HUES48 (cell line): ENCODE measurements at regions not wholly inside any gene's neighbourhood (a gene's known extent, or its start where the extent isn't known, plus 50 kb on each side); places are given as distances from the start of the nearest gene placed in this dataset.

Source experiments
- H3K27ac ChIP-seq: one replicate; pipeline ENCODE4 v1.7.0; 2013; ENCODE audit warnings: low read depth, low read length, inconsistent platforms
- H3K27me3 ChIP-seq: 2 replicates; pipeline ENCODE4 v1.6.1; 2013; ENCODE audit warnings: mild to moderate bottlenecking, low read length; ENCODE audit not compliant: control insufficient read depth, insufficient read depth
- H3K36me3 ChIP-seq: 2 replicates; pipeline ENCODE4 v1.6.1; 2013; ENCODE audit warnings: low read length; ENCODE audit not compliant: control insufficient read depth, insufficient read depth
- H3K4me1 ChIP-seq: 2 replicates; pipeline ENCODE4 v1.6.1; 2013; ENCODE audit warnings: mild to moderate bottlenecking, low read length; ENCODE audit not compliant: control insufficient read depth, insufficient read depth
- H3K4me3 ChIP-seq: 2 replicates; pipeline ENCODE4 v1.5.1; 2013; ENCODE audit warnings: mild to moderate bottlenecking, low read depth, low read length
- H3K9ac ChIP-seq: 2 replicates; pipeline ENCODE4 v1.6.1; 2013; ENCODE audit warnings: mild to moderate bottlenecking, low read depth, low read length, moderate library complexity
- H3K9me3 ChIP-seq: 2 replicates; pipeline ENCODE4 v1.6.1; 2013; ENCODE audit warnings: low read length; ENCODE audit not compliant: control insufficient read depth, insufficient read depth

GRCh38 chr14:83300476-83301064 is 1766.9 kb upstream of the SEL1L start:
- Histone ChIP-seq H3K36me3 (no peaks in the 10 kb centered on the region), H3K9ac (no peak overlapping the region), H3K9me3 (no peaks in the 10 kb centered on the region), H3K27me3 (no peaks in the 10 kb centered on the region), H3K27ac (no peak overlapping the region), H3K4me1 (no peaks in the 10 kb centered on the region), H3K4me3 (no peak overlapping the region)

GRCh38 chr14:83301791-83302190 is 1768.1 kb upstream of the SEL1L start:
- H3K27me3 ChIP-seq, result no peaks in the 10 kb centered on the region
- no peak overlapping the region for H3K4me3 ChIP-seq
- H3K9ac ChIP-seq, result no peak overlapping the region
- H3K4me1 ChIP-seq, result no peaks in the 10 kb centered on the region
- H3K36me3 ChIP-seq, result no peaks in the 10 kb centered on the region
- H3K9me3 ChIP-seq, result no peaks in the 10 kb centered on the region
- H3K27ac ChIP-seq, result no peak overlapping the region

- H3K36me3 ChIP-seq, result no peaks in the 10 kb centered on the region
Observed at GRCh38 chr14:83309211-83309610, 1775.6 kb upstream of the SEL1L start.

GRCh38 chr14:83309833-83310232 is 1776.2 kb upstream of the SEL1L start:
- no peaks in the 10 kb centered on the region for H3K9me3 ChIP-seq
- no peak overlapping the region for H3K9ac ChIP-seq
- no peaks in the 10 kb centered on the region for H3K27me3 ChIP-seq

More at GRCh38 chr14:83309211-83309610, 1775.6 kb upstream of the SEL1L start:
- Histone ChIP-seq H3K4me3 (no peak overlapping the region), H3K4me1 (no peaks in the 10 kb centered on the region), H3K9ac (no peak overlapping the region), H3K27ac (no peak overlapping the region), H3K27me3 (no peaks in the 10 kb centered on the region), H3K9me3 (no peaks in the 10 kb centered on the region)

GRCh38 chr14:83312511-83312910 is 1778.9 kb upstream of the SEL1L start:
- H3K27me3 ChIP-seq, result no peaks in the 10 kb centered on the region
- H3K4me1 ChIP-seq, result no peaks in the 10 kb centered on the region
- no peak overlapping the region for H3K27ac ChIP-seq
- H3K4me3 ChIP-seq, result no peak overlapping the region
- no peaks in the 10 kb centered on the region for H3K36me3 ChIP-seq
- no peaks in the 10 kb centered on the region for H3K9me3 ChIP-seq
- no peak overlapping the region for H3K9ac ChIP-seq

More at GRCh38 chr14:83309833-83310232, 1776.2 kb upstream of the SEL1L start:
- Histone ChIP-seq H3K27ac (no peak overlapping the region), H3K4me3 (no peak overlapping the region), H3K4me1 (no peaks in the 10 kb centered on the region), H3K36me3 (no peaks in the 10 kb centered on the region)

- no peak overlapping the region for H3K9ac ChIP-seq
- H3K36me3 ChIP-seq, result no peaks in the 10 kb centered on the region
- H3K4me1 ChIP-seq, result peaks cover 11% of the 10 kb centered on the region
- no peak overlapping the region for H3K4me3 ChIP-seq
- no peaks in the 10 kb centered on the region for H3K27me3 ChIP-seq
- H3K27ac ChIP-seq, result no peak overlapping the region
- no peaks in the 10 kb centered on the region for H3K9me3 ChIP-seq
Observed at GRCh38 chr14:83314764-83315163, 1781.1 kb upstream of the SEL1L start.

- no peaks in the 10 kb centered on the region for H3K36me3 ChIP-seq
Observed at GRCh38 chr14:83316356-83316755, 1782.7 kb upstream of the SEL1L start.

GRCh38 chr14:83320837-83321236 is 1787.2 kb upstream of the SEL1L start:
- no peaks in the 10 kb centered on the region for H3K9me3 ChIP-seq
- H3K27ac ChIP-seq, result no peak overlapping the region
- H3K4me1 ChIP-seq, result peaks cover 11% of the 10 kb centered on the region
- H3K4me3 ChIP-seq, result no peak overlapping the region
- no peak overlapping the region for H3K9ac ChIP-seq
- H3K27me3 ChIP-seq, result no peaks in the 10 kb centered on the region
- H3K36me3 ChIP-seq, result no peaks in the 10 kb centered on the region

More at GRCh38 chr14:83316356-83316755, 1782.7 kb upstream of the SEL1L start:
- no peaks in the 10 kb centered on the region for H3K9me3 ChIP-seq
- H3K4me3 ChIP-seq, result no peak overlapping the region
- no peaks in the 10 kb centered on the region for H3K27me3 ChIP-seq
- no peak overlapping the region for H3K9ac ChIP-seq
- peaks cover 11% of the 10 kb centered on the region for H3K4me1 ChIP-seq
- H3K27ac ChIP-seq, result no peak overlapping the region

GRCh38 chr14:83331513-83331912 is 1797.9 kb upstream of the SEL1L start:
- no peak overlapping the region for H3K9ac ChIP-seq
- no peak overlapping the region for H3K27ac ChIP-seq
- peaks cover 13% of the 10 kb centered on the region; the same call in 1 of the 2 replicates for H3K4me1 ChIP-seq

GRCh38 chr14:83342590-83342989 is 1808.9 kb upstream of the SEL1L start:
- no peaks in the 10 kb centered on the region for H3K4me1 ChIP-seq
- no peak overlapping the region for H3K4me3 ChIP-seq
- H3K9ac ChIP-seq, result no peak overlapping the region
- H3K36me3 ChIP-seq, result no peaks in the 10 kb centered on the region
- no peaks in the 10 kb centered on the region for H3K27me3 ChIP-seq
- H3K9me3 ChIP-seq, result no peaks in the 10 kb centered on the region
- H3K27ac ChIP-seq, result no peak overlapping the region

More at GRCh38 chr14:83331513-83331912, 1797.9 kb upstream of the SEL1L start:
- H3K4me3 ChIP-seq, result no peak overlapping the region
- no peaks in the 10 kb centered on the region for H3K27me3 ChIP-seq
- H3K9me3 ChIP-seq, result no peaks in the 10 kb centered on the region
- H3K36me3 ChIP-seq, result no peaks in the 10 kb centered on the region

GRCh38 chr14:83347874-83348273 is 1814.2 kb upstream of the SEL1L start:
- H3K4me1 ChIP-seq, result no peaks in the 10 kb centered on the region
- no peak overlapping the region for H3K9ac ChIP-seq
- no peak overlapping the region for H3K4me3 ChIP-seq
- H3K9me3 ChIP-seq, result no peaks in the 10 kb centered on the region
- H3K27ac ChIP-seq, result no peak overlapping the region
- no peaks in the 10 kb centered on the region for H3K27me3 ChIP-seq
- H3K36me3 ChIP-seq, result no peaks in the 10 kb centered on the region
